AG20443 (cell line): ENCODE measurements at regions not wholly inside any gene's neighbourhood (a gene's known extent, or its start where the extent isn't known, plus 50 kb on each side); places are given as distances from the start of the nearest gene placed in this dataset.

Experiments
- DNase-seq: peaks from one replicate; pipeline ENCODE4 v3.0.0; 2012; ENCODE audit warnings: low spot score, mixed read lengths

DNA sequence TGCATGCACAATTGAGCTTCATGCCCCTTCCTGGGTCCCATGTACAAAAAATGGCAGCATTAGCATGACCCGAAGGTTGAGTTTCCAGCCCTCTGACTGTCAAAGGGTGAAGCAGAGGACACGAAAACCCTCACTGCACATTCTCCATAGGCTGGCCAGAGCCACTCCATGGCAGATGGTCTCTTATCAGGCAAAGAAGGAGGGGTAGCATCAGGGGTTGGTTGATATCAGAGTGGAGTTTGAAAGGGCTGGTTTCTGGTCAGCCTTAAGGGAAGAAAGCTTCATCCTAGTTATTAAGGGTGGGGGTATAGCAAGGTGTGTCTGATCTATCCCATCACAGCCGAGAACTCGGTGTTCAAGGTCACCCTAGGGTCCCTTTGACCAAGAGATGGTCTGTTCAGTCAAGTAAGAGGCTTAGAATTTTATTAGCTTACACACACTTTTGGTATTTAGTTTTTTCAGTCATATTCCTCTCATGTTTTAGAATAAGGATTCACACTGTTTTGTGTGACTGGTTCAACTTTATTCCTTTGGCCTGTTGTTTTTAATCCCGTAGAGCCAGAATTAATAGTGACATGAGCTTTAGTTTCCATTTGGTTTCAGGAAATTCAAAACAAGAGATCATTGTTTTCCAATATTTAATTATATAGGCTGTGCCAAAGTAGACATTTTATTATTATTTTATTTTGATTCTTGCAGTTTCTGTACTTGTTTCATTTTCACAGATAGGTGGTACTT lies 199.9 kb upstream of the FMN2 start:
- DNase-seq = no peak

DNA sequence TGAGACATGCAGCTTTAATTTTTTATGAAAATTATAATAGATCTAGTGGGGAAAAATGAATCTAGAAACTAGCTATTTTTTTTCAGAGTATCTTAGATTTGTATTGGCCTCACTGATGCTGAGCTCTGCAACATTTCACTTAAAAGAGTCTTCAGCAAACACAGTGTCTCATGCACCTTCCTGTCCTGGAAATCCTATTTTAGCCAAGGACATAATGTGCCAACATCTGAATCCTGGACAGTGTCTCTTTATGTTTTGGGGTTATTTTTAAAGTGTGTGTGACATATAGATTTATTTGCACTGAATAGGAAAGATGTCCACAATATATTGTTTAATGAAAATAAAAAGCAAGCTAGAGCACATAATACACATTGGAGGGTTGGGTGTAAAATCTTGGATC lies 199.1 kb upstream of the FMN2 start:
- no peak for DNase-seq

DNA sequence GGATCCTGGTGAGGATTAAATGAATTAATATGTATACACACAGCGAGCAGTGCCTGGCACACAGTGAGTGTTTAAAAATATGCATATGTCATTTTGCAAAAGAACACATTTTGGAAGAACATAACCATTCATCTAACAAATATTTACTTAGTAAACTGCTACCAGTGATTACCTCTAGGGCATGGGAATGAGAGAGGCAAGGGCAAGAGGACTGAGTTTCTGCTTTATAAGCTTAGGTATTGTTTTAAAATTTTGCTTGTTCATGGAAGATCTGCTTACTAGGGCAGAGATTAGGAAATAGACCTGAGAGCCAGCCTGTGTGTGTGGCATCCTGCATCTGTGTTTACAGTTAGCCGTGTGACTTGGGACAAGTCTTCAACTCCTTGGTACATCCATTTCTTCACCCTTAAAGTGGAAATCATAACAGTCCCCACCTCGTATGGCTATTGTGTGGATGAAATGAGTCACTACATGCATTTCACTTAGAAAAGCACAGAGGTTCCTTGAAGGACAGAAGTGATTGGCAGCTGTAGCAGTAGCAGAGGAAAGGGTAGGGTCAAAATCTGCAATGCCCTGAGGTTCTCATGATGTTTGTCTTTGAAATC lies 198.5 kb upstream of the FMN2 start:
- no peak for DNase-seq

DNA sequence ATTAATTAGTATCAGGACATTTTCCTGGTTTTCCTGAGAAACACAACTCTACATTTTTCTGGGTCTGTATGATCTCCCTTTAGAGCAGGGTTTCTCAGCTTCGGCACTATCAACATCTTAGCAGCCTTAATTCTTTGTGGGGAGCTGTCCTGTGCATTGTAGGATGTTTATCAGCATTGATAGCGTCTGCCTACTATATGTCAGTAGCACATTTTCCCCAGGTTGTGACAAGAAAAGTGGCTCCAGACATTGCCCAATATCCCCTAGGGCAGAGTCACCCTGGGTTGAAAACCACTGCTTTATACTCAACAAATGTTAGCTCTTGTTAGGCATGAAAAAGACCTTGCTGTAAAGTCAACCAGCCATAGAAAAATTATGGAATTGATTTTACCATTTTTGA lies 195.1 kb upstream of the FMN2 start:
- no peak for DNase-seq

DNA sequence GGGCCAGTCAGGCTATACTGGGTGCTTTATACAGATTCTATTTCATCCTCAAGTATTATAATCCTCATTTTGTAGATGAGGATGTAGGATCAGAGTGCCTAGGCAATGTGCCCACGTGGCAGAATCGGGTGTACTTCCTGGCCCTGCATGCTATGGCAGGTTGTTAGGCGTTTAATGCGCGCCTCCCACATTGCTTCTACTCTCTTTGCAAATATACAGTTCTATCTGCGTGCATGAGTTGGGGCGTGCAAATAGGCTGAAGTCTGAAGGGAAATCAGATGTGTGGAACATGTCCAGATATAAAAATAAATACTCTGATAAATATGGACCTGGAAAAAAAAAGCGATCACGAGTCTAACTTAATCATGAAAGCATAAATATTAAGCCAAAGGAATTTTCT lies 194.7 kb upstream of the FMN2 start:
- no peak for DNase-seq

DNA sequence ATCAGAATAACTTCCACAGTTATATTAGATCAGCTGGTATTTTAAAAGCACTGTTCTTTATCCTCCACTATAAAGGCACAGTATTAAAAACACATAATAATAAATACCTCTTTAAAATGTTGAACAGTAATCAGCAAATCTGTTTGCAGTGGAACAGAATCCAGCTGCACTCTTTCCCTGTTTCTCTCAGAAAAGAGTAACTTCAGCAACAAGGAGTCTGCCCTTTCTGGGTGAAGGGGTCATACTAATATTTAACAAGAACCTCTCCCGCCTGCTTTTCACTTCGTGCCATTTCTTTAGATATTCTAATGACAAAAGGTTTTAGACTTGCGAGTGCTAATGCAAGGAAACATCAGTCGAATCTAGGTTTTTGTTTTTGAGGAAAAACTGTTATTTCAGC lies 194.2 kb upstream of the FMN2 start:
- no peak for DNase-seq

DNA sequence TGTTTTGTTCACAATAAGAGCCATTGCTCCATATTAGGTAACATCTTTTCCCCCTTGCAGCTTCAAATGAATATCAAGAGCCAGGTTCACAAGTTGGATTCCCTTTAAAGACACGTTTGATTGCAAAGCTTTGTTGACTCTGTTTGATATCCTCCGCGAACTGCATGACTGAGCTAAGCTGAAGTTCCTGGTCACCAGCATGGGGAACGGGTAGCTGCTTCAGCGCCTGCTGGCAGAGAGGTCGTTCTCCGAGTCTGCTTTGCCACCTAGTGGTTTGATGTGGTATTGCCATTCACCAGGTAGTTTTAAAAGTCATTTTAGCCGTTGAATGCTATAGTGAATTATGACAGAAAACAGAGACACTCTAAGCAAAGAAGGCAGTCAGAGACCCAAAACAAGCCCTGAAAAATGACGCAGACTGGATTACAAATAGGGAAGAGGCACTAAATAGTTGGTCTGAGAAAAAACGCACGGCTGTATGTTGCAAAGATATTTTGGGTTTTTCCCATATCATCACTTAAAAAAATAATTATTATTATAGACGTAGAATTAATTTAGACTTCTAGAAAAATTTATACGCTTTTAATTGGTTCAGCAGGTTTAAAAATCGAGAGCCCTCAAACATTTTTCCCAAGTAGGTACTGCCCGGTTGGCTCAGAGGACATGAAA lies 193.5 kb upstream of the FMN2 start:
- peak; percentile 90 for DNase-seq

DNA sequence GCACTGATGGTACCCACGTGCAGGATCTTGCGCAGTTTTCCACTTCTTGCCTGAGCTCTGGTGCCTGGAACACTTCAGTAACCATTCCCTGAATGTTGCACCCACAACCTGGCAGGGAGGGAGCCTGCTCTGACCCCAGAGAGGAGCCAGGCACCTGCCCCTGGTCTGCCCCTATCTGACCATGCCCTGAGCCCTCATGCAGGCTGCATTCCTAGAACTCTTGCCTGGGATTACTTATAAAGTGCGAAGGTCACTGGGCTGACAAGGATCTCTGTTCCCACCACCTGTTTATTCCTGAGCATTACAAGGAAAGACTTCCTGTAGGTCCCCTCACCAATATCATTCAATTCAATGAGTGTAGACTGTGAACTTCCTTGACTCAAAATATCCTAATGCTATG lies 191.9 kb upstream of the FMN2 start:
- no peak for DNase-seq

DNA sequence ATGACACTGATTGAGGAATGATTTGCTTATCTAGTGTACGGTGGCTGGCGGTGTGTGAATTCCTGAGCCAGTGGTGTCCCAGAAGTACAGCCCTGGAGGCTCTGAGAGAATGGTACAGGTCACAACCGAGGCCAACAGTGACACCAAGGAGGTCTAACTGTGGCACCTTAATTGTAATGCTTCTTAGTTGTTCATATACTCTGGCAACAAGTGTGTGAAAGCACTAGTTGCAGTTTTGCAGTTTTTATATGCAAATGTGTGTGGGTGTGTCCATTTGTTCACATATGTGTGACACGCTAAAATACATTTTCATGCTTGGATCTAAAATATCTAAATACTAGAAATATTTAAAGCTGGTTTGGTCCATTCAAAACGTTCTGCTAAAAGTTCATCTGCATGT lies 185.3 kb upstream of the FMN2 start:
- DNase-seq = no peak

DNA sequence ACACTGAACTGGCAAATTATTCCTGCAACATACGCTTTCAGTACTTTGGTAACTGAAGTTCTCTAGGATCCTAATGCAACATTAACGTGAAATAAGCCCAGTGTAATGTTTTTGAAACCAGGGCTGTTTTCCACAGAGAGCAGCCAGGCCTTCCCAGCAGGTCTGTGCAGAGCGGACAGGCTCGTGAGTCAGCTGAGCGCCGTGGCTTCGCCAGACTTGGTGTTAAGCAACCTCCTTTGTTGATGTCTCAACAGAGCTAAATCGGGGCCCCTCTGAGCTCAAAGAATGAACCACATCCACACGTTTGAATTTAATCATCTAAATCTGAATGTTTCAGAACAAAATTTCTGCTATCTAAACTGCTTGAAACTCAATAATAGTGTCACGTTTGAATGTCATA lies 181.8 kb upstream of the FMN2 start:
- peak; percentile 66 for DNase-seq

DNA sequence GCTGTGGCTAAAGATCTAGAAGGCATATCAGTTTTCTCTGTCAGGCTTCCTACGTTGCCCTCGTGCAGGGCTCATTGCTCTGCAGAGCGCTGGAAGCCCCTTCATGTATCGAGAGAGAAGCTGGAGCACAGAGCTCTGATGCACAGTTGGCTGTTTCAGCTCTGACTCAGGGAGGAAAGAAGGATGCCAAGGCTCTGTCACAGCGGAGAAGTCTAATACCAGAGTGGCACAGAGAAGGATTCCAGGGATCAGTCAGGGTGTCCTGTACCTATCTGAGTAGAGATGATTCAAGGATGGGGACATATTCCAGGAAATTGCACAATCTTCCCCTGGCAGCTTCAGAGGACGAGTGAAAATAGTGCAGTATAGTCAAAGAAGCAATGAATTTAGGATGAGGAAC lies 179.2 kb upstream of the FMN2 start:
- peak; percentile 54 for DNase-seq

DNA sequence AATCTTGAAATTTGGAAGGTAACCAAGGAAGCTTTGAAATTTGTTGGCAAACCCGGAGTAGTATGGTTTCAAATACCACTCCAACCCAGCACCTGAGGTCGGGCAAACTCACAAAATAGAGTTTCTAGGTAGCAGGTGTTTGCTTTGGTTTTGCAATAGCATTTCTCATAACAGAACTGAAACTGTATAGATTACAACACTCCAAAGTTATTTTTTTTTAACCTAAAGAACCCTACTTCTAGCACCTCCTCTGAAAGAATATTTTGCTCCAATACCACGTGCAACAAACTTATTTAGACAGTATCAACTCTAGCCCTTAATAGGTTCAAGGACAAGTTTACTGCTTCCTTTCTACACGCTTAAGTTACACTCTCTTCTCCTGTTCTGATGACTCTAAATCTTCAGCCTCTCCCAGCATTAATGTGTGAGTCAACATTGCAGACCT lies 178.5 kb upstream of the FMN2 start:
- DNase-seq = no peak

DNA sequence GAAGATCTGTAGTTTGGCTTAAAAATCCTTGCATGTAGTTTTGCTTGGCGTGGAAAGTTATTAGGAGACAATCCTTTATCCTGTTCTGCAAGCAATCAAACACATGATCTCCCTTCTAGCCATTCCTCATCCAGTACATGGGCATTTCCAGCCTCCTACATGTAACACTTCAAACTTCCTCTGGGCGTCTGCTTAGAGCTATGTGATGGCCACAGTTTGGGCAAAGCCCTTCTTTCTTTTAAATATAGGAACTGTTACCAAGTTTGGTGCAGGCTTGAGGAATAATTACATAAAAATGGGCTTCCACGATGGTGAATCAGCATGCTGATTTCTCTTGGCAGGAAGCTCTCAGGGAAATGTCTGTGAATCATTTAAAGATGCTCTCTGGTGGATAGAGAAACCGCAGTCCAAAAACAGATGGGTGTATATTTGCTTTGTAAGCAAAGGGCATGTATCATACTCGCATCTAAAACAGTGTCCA lies 176.9 kb upstream of the FMN2 start:
- DNase-seq = peak; percentile 83

DNA sequence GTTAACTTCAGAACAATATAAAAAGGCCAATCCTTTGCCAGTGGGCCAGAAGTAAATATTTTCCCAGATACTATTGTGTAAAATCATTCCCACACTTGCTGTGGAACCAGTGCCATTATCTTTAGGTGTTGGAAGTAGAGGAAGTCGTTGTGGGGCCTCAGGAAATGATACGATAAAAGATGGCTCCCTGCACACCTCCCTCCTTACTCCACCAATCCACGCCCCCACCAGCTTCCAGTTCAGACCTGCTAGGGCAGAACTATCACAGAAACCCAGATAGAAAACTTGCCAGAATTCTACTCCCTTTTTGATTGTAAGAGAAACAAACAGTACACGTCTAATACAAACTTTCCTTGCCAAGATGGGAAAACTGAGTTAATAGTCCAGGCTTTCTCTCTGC lies 173.0 kb upstream of the FMN2 start:
- no peak for DNase-seq

DNA sequence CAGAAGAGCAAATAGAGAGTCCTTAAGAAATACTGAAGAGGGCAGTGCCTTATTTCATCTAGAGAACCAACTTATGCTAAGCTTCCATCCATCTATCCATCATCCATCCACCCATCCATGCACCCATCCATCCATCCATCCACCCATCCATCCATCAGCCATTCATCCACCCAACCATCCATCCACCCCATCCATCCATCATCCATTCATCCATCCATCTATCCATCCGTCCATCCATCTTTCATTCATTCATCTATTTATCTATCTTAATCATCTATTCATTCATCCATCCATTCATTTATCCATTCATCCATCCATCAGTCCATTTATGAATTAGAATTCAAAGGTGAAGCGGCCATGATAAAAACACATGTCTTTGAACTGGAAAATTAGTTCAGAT lies 171.5 kb upstream of the FMN2 start:
- DNase-seq = no peak

DNA sequence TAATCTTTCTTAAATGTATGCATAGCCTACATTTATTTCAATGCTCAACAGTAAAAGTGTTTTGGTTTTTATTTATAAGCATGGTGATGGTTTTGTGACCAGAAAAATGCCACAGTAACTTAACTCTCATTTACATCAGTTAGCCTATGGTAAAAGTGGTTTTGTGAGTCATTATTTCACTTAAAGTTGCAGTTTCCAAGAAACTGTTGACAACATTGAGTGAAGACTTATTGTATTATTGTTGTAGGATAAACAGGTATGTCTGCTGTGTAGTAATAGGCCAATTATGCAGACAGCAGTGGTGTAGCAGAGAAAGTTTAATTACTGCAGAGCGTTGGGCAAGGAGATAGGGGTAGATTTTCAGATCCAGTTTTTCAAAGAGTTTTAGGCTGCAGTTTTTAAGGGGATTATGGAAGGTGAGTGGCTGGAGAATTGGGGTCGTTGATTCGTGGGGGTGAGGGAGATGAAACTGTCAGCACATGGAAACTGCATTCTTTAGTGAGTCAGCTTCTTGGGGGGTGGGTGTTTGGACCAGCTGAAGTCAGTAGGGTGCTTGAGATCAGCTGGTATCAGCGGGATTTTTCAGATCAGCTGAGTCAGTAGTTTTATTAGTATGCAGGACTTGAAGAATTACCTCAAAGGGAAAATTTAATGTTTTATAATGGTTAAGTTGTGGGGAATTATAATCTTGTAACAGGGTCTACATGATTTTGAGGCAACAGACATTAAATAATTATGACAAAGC lies 168.7 kb upstream of the FMN2 start:
- no peak for DNase-seq

DNA sequence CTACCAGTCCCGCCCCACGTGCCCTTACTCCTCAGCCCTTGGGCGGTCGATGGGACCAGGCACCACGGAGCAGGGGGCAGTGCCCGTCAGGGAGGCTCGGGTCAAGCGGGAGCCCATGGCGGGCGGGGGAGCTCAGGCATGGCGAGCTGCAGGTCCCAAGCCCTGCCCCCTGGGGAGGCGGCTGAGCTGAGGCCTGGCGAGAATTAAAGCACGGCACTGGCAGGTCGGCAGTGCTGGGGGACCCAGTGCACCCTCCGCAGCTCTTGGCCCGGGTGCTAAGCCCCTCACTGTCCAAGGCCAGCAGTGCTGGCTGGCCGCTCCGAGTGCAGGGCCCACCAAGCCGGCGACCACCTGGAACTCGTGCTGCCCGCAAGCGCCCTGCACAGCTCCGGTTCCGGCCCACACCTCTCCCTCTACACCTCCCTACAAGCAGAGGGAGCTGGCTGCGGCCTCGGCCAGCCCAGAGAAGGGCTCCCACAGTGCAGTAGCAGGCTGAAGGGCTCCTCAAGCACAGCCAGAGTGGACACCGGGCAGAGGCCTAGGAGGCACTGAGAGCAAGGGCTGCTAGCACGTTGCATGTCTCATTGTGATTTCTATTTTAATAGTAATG lies 166.8 kb upstream of the FMN2 start:
- DNase-seq = no peak

DNA sequence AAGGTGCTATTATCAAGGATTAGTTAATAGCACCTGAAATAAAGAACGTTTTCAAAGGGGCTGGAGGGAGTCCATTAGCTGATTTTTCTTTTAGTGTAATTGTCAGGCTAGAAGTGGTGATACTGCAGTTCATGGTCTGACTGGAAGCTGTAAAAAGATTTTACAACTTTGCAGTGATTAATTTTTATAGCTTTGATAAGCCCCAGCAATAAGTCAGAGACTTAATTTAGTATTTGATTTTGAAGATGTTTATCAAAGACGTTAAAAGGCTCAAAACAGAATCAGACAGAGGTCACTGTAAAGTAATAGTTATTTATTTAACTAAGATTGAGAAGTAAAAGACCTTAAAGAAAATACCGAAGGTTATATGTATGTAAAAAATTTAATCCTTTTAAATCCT lies 165.5 kb upstream of the FMN2 start:
- no peak for DNase-seq

DNA sequence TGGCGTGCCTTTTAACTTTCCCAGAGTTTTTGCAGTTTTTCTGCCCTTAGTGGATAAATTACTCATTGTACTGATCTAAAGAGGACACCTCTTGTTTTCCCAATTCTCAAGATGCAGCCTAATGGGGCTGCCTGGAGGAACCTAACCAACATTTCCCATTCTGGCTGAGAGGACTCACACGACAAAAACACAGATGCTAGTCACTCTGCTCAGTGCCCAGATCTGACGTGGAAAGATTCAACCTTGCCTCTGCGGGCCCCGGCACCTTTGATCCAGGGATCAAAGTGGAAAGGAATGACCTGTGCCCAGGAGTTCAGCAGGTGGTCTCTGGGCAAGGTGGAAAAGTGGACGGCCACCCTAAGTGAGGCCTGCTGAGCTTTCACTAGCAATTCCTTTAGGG lies 162.4 kb upstream of the FMN2 start:
- DNase-seq = no peak

DNA sequence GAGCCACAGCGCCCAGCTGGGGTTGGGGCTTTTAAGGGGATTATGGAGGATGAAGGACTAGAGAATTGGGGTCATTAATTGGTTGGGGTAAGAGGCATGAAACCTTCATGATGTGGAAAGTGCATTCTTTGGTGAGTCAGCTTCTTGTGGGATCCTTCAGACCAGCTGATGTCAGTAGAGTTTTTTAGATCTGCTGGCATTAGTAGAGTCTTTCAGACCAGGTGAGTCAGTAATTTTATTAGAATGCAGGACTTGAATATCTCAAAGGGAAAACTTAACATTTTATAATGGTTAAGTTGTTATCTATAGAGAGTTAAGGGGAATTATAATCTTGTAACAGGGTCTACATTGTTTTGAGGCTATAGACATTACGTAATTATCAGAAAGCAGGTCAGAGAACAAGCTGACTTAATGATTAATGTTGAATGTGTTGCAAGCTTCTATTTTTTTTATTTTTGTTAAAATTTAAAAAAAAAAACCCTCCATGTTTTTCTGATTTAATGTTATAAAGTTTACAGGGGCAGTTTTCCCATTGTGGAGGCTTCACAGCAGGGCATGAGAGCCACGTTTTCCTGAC lies 160.9 kb upstream of the FMN2 start:
- DNase-seq = no peak

DNA sequence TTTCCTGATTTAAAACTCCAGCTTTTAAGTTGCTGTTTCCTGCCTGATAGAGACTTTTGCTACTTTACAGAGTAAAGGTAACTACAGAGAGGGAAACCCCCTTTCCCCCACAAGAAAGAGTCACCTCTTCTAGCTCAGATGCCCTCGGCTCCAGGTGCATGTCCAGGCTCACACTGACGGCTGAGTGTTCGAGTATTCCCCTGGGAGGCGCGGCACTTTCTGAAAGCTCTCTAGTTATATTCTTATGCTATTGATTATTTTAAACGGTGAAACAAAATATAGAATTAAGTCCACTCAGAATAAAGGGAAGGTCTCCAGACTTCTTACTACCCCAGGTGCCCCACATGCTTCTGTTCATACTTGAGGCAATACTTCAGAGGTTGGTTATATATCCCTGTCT lies 160.3 kb upstream of the FMN2 start:
- DNase-seq = no peak

DNA sequence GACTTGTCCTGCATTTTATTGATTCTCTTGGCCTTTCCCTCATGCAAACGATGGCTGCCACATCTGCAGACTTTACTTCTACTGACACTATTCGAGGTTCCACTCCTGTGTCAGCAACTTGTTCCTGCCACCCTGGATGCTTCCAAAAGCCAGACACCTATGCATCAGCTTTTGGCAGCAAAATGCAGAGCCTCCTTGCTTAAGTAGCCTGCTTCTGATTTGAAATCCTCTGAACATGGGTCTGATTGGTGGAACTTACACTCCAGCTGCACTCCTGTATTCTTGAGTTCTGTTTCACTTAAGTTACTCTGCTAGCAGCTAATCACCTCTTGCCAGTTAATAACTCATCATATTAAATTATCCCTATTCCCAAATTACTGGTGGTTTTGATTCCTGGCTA lies 152.1 kb upstream of the FMN2 start:
- DNase-seq = no peak
